ENCODE measurements at regions not wholly inside any gene's neighbourhood (a gene's known extent, or its start where the extent isn't known, plus 50 kb on each side); places are given as distances from the start of the nearest gene placed in this dataset.

- FAIRE-seq (no peak), DNase-seq (ENCODE audit: insufficient read length, low spot score) (no peak)
These were observed 50.1 kb upstream of the IGFBP5 start for GRCh38 chr2:216745453-216745852.
